ENCODE measurements at regions not wholly inside any gene's neighbourhood (a gene's known extent, or its start where the extent isn't known, plus 50 kb on each side); places are given as distances from the start of the nearest gene placed in this dataset.

- H3K27ac ChIP-seq: no peak overlapping the region
- no peak overlapping the region for H3K4me3 ChIP-seq
- no peaks in the 10 kb centered on the region for H3K36me3 ChIP-seq
- no peaks in the 10 kb centered on the region for H3K9me3 ChIP-seq
- H3K4me1 ChIP-seq: no peaks in the 10 kb centered on the region
- no peaks in the 10 kb centered on the region for H3K27me3 ChIP-seq
- intact Hi-C loops (cut with DNase I; ENCODE audit: low total_unique reads): no loop called here
- DNase-seq: no peak
- TF ChIP-seq CTCF (IDR thresholded peaks at IDR 0.05) (no peak), POLR2A (IDR thresholded peaks at IDR 0.05) (no peak)
Measured at GRCh38 chr15:94177112-94177511, 54.2 kb upstream of the MCTP2 start.

GRCh38 chr15:94175420-94175819, 55.9 kb upstream of the MCTP2 start:
- DNase-seq: no peak
- no peaks in the 10 kb centered on the region for H3K9me3 ChIP-seq
- no peak overlapping the region for H3K27ac ChIP-seq
- intact Hi-C loops (cut with DNase I; ENCODE audit: low total_unique reads): no loop called here
- no peaks in the 10 kb centered on the region for H3K27me3 ChIP-seq
- TF ChIP-seq CTCF (IDR thresholded peaks at IDR 0.05) (no peak), POLR2A (IDR thresholded peaks at IDR 0.05) (no peak)
- no peak overlapping the region for H3K4me3 ChIP-seq
- H3K4me1 ChIP-seq: no peaks in the 10 kb centered on the region
- H3K36me3 ChIP-seq: no peaks in the 10 kb centered on the region

GRCh38 chr15:94174399-94174802, 57.0 kb upstream of the MCTP2 start:
- Histone ChIP-seq H3K27ac (no peak overlapping the region), H3K27me3 (no peaks in the 10 kb centered on the region), H3K4me3 (no peak overlapping the region), H3K4me1 (no peaks in the 10 kb centered on the region), H3K36me3 (no peaks in the 10 kb centered on the region), H3K9me3 (no peaks in the 10 kb centered on the region)
- TF ChIP-seq POLR2A (IDR thresholded peaks at IDR 0.05) (no peak), CTCF (IDR thresholded peaks at IDR 0.05) (no peak)
- DNase-seq: no peak
- intact Hi-C loops (cut with DNase I; ENCODE audit: low total_unique reads): no loop called here

- no peaks in the 10 kb centered on the region for H3K36me3 ChIP-seq
- TF ChIP-seq CTCF (IDR thresholded peaks at IDR 0.05) (no peak), POLR2A (IDR thresholded peaks at IDR 0.05) (no peak)
- no peaks in the 10 kb centered on the region for H3K9me3 ChIP-seq
- DNase-seq: no peak
- H3K27ac ChIP-seq: no peak overlapping the region
- H3K4me3 ChIP-seq: no peak overlapping the region
- no peaks in the 10 kb centered on the region for H3K27me3 ChIP-seq
- no peaks in the 10 kb centered on the region for H3K4me1 ChIP-seq
- intact Hi-C loops (cut with DNase I; ENCODE audit: low total_unique reads): no loop called here
Measured at GRCh38 chr15:94168250-94168649, 63.1 kb upstream of the MCTP2 start.

- TF ChIP-seq CTCF (IDR thresholded peaks at IDR 0.05) (no peak), POLR2A (IDR thresholded peaks at IDR 0.05) (no peak)
- Histone ChIP-seq H3K27ac (no peak overlapping the region), H3K9me3 (no peaks in the 10 kb centered on the region), H3K27me3 (no peaks in the 10 kb centered on the region), H3K4me3 (no peak overlapping the region), H3K36me3 (no peaks in the 10 kb centered on the region), H3K4me1 (no peaks in the 10 kb centered on the region)
- no peak for DNase-seq
- intact Hi-C loops (cut with DNase I; ENCODE audit: low total_unique reads): no loop called here
Measured at GRCh38 chr15:94164971-94165370, 66.4 kb upstream of the MCTP2 start.

All from uterus (tissue), 3 donors.